Head of caudate nucleus (tissue), 42 donors: ENCODE measurements at regions not wholly inside any gene's neighbourhood (a gene's known extent, or its start where the extent isn't known, plus 50 kb on each side); places are given as distances from the start of the nearest gene placed in this dataset.

Source experiments
- DNase-seq, 42 donors: peaks; one replicate each; pipeline versions ENCODE4 v3.0.0 to v3.0.0-alpha.2; 2020 to 2021; ENCODE audit warnings: mixed read lengths in 7 of 42
- intact Hi-C: fragments of 100-400 bp; cut with DNase I; formaldehyde crosslinking; loops from one replicate; pipeline ENCODE4 v1.15.0; 2022

DNA sequence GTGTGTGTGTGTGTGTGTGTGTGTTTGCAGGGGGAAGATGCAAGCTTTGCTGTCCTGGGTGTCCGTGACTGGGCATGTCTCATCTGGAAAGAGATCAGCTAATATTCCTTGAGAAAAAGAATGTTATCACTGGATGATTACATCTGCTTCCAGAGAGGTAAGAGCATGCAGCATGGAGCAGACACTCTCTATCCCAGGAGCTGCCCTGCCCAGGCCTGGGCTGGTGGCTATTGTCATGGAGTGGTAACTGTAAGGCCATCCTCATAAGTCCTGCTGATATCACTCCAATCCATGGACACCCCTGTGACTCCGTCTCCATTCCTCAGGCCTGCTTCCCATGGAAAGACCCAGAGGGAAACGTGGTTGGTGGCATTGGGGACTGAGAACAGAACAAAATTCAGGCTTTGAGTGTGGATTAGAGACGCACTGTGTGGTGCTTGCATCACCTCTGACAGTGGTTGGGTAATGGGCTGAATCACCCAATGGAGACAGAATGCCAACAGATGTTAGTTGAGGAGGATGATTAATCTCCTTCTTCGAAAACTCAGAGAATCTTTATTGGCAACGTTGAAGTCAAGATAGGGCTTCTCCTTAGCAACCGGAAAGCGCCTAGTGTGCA, 52.0 kb upstream of the KCNIP1 start:
- DNase-seq, result no peak
- intact Hi-C loops, result no loop called here

GRCh38 chr5:170450061-170450669, 53.7 kb upstream of the KCNIP1 start:
- DNase-seq, result peak in 5 of 42 donors; percentile 11 to 36 (median 20)
- intact Hi-C loops, result no loop called here

DNA sequence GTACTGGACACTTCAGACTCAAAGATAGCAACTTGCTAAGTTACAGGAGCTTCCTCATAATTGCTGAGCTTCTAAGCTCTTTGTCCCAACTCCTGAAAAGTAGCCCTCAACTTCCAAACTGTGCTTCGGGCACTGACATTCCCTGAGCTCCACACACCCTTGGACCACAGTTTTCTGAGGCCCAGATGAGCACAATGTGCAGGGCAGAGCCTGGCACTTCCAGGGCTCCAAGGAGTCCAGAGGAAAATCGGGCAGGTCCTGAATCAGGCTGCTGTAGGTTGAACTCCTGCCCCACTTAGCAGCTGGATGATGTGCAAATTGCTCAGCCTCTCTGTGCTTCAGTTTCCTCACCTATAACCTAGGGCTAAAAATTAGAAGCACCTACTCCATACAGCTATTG, 54.6 kb upstream of the KCNIP1 start:
- intact Hi-C loops, result no loop called here
- peak in 2 of 42 donors; percentile 5 to 25 for DNase-seq

DNA sequence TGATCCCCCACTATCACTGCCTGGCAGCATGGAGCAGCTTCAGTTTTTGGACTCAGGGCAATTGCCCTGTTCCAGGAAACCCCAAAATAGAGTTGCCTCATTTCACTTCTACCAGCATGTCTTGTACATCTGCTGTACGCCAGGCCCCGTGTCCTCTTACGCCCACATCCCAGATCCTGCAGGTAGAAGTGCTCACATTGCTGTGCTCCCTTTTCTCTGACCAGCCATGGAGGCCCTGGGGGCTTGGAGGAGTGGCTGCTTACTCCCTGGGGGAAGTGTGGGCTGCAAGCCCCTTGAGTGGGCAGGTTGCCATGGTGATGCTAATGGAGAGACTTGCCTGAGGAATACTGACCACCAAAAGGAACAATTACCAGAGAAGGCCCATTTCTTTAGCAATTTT, 55.6 kb upstream of the KCNIP1 start:
- intact Hi-C loops, result no loop called here

GRCh38 chr5:170446365-170446764, 57.2 kb upstream of the KCNMB1 start:
- DNase-seq, result peak in 1 of 42 donors; percentile 3
- intact Hi-C loops, result no loop called here

More for the DNA sequence above, 55.6 kb upstream of the KCNIP1 start:
- peak in 1 of 42 donors; percentile 4 for DNase-seq

- peak in 2 of 42 donors; percentile 3 to 21 for DNase-seq
- intact Hi-C loops, result no loop called here
Measured at GRCh38 chr5:170445936-170446335, 56.8 kb upstream of the KCNMB1 start.

GRCh38 chr5:170444969-170445505, 55.9 kb upstream of the KCNMB1 start:
- DNase-seq, result peak in 2 of 42 donors; percentile 5 to 35
- intact Hi-C loops, result no loop called here

DNA sequence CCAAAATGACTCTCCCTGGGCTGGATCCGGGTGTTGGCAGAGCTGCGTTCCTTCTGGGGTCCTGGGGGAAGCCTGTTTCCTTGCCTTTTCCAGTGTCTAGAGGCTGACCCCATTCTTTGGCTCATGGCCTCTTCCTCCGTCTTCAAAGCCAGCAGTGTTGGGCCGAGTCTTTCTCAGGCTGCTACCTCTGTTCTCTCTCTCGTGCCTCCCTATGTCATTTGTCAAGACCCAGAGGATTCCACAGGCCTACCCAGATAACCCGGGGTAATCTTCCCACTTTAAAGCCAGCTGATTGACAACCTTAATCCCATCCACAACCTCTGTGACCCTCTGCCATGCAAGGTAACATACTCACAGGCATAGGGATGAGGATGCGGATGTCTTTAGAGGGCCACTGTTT, 55.0 kb upstream of the KCNMB1 start:
- DNase-seq, result peak in 1 of 42 donors; percentile 21
- intact Hi-C loops, result no loop called here

- intact Hi-C loops, result no loop called here
- peak in 1 of 42 donors; percentile 24 for DNase-seq
Measured at GRCh38 chr5:170443624-170444023, 54.5 kb upstream of the KCNMB1 start.

DNA sequence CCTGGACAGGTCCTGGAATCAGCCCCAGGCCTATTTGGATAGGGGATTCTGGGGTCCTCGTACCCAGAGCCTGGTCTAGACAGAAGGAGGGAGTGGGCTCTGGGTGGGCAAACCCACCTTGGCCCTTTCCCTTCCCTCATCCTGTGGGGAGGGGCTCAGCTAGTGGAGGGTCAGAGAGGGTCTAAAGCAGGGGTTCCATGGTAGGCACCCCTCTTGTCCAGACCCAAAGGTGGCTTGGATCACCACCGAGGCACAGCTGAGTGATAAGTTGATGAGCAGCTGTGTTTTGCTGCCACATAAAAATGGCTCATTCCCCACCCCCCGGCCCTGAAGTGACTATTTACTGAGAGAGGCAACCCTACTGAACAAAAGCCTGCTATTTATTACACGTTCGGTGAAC, 53.8 kb upstream of the KCNMB1 start:
- intact Hi-C loops, result no loop called here
- DNase-seq, result peak in 1 of 42 donors; percentile 14

GRCh38 chr5:170442391-170442790, 53.2 kb upstream of the KCNMB1 start:
- DNase-seq, result no peak
- intact Hi-C loops, result no loop called here

DNA sequence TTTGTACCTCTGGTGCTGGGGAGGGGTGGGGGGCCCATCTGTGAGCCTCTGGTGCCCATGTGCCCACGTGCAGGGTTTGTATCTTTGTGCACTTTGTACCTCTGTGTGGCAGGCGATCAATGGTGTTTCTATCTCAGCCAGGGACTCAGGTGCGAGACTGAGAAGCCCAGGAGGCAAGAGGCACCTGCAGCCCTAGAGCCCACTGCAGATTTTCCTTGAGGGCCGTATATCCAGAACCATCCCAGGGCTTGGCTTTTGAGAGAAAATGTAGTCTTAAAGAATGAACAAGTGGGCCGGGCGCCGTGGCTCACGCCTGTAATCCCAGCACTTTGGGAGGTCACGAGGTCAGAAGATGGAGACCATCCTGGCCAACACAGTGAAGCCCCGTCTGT, 52.2 kb upstream of the KCNMB1 start:
- DNase-seq, result peak in 1 of 42 donors; percentile 35
- intact Hi-C loops, result no loop called here

GRCh38 chr5:170440771-170441392, 51.7 kb upstream of the KCNMB1 start:
- intact Hi-C loops, result no loop called here
- DNase-seq, result peak in 2 of 42 donors; percentile 2 to 24

- DNase-seq, result peak in 1 of 42 donors; percentile 4
- intact Hi-C loops, result no loop called here
Measured at GRCh38 chr5:170439944-170440269, 50.7 kb upstream of the KCNMB1 start.

GRCh38 chr5:170439223-170439943, 50.2 kb upstream of the KCNMB1 start:
- intact Hi-C loops, result no loop called here
- DNase-seq, result peak in 2 of 42 donors; percentile 6 to 40
